Stimulated activated CD8-positive, alpha-beta memory T cell treated with anti-CD3 and anti-CD28 coated beads, Interleukin-12 subunit alpha, Interleukin-12 subunit beta, amount 100 ng/mL, for 24 hours (primary cell): ENCODE measurements at regions not wholly inside any gene's neighbourhood (a gene's known extent, or its start where the extent isn't known, plus 50 kb on each side); places are given as distances from the start of the nearest gene placed in this dataset.

Source experiments
- DNase-seq: peaks from one replicate; pipeline ENCODE4 v3.0.0-alpha.2; 2020; ENCODE audit errors: extremely low read depth

DNA sequence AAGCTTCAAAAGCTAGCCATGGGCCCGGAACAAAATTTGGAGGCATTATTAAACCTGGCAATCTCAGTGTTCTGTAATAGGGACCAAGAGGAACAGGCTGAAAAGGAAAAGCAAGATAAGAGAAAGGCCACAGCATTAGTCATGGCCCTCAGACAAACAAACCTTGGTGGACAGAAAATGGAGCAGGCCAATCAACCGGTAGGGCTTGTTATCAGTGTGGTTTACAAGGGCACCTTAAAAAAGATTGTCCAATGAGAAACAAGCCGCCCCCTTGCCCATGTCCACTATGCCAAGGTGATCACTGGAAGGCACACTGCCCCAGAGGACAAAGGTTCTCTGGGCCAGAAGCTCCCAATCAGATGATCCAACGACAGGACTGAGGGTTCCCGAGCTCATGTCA is 653.9 kb upstream of the TMEM132C start:
- DNase-seq, result no peak

DNA sequence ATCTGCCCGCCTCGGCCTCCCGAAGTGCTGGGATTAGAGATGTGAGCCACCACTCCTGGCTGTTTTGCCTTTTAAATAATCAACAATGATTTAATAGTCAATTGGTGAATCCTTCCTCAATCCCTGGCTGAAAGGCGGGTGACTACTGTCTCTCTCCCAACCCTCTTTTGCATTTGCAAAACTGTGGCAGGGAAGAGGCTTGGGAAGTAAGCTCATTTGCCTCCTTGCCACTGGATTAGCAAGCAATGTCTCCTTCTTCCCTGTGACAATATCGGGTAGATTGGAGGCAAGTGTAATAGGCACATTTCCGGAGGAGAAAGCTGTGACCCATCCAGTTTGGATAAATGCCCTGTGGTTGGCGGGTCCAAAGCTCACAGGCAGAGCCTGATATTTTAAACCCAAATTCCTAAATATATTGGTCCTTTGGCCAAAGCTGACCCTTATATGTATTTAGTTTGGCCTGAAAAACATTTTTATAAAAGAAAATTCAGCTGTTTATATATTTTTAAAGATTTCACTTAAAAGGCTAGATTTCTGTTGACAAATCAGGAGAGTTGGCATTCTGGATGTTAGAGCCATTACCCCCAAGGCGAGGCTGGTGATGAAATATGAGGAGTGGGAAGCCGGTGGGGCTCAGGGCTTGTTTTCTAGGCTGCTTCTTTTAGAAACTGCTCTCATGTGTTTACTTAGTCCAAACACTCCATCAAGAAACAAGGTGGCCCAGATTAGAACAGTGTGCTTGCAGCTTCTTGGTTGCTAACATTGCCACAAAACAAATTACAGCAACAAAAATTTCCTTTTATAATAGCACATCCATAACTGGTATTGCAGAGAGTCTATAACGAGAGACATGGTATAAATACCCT is 646.9 kb upstream of the TMEM132C start:
- no peak for DNase-seq

DNA sequence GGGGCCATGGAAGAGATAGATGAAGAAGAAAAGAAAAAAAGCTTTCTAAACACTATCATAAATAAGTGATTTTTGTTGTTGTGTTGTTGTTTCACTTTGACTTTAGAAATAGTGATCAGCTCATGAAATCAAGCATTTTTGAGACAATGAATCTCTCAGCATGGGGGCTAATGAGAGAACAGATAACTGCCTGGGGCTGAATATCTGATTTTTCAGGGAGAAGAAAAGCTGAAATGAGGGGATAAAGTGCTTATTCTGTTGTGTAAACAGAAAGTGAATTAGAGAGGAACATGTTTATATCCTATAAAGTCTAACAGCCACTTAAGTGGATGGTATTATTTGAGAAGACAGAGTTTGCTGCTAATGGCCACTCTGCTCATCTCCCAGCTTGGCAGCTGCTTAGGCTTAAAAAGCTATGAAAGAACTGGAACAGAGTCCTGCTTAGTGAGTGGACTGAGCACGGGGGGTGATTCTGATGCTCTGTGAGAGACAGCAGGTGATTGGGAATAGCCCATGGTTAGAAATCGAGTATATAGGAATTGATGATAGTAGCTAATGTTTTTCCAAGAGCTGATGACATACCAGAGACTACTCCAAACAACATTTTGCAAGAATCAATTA is 646.1 kb upstream of the TMEM132C start:
- DNase-seq, result no peak

DNA sequence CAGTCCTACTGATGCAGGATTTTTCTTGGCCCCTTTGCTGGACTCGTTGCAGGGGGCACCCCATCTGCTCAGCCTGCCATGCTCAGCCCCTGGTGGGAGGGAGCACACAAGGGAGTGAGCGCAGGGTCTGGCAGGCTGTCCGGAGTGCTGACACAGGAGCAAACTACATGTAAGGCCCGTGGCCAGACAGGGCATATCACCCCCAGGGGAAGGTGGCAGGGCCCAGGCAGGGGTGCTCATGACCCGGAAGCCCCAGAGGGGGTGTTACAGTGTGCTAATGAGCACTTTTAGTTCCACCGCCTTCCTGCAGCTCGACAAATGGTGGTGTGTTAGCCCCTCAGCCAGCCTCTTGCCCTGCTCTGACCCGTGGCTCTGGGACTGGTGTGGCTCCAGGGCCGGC is 645.6 kb upstream of the TMEM132C start:
- DNase-seq, result no peak

DNA sequence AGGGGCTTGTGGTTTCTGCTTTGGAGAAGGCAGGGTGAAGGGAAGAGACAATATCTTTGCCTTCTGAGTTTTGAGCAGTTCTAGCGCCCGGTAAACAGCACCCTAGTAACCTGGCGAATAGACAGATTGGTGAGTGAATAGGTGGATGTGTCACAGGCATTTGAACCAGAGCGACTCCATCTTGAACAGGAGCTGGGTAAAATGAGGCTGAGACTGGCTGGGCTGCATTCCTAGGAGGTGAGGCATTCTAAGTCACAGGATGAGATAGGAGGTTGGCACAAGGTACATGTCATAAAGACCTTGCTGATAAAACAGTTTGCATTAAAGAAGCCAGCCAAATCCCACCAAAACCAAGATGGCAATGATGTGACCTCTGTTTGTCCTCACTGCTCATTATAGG is 643.6 kb upstream of the TMEM132C start:
- DNase-seq, result no peak

DNA sequence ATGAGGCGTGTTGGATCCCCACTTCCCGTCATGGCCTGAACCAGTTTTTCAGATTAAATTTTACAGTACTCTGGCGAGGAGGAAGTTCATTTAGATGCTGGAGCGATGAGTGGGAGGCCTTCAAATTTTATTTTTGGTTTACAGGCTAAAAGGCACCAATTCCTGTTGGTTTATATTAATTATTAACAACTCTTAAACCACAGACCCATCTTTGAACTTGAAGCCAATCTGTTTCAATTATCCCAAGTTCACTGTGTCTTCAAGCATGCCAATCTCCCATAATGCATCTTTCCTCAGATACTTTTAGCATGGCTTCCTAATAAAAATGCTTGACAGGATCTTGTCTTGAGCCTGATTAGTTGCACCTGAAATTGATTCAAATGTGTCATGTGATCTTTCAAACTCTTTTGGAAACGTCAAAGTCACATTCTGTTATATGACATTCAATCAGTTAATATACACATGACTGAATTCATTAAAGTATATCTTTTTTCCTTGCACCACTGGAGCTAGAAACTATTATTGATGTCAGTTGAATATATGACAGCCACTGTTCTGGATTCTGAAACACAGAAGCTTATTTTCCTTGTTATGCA is 641.7 kb upstream of the TMEM132C start:
- DNase-seq, result no peak

DNA sequence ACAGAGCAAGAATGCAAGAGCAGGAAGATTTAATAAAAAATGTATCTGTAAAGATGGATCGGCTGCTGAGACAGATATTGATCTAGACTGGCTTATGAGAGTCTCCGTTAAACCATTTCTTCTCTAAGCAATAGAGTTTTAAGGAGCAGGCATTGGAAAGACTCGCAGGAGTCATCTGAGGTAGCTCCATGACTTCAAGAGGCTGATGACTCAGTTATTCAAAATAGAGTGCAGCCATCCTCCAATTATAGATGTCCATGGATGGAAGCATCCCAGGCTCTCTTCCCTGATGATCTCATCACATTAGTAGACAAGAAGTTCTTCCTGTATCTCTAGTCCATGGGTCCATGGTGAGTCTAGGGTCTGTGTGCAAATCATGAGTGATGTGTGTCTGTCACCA is 638.3 kb upstream of the TMEM132C start:
- no peak for DNase-seq

DNA sequence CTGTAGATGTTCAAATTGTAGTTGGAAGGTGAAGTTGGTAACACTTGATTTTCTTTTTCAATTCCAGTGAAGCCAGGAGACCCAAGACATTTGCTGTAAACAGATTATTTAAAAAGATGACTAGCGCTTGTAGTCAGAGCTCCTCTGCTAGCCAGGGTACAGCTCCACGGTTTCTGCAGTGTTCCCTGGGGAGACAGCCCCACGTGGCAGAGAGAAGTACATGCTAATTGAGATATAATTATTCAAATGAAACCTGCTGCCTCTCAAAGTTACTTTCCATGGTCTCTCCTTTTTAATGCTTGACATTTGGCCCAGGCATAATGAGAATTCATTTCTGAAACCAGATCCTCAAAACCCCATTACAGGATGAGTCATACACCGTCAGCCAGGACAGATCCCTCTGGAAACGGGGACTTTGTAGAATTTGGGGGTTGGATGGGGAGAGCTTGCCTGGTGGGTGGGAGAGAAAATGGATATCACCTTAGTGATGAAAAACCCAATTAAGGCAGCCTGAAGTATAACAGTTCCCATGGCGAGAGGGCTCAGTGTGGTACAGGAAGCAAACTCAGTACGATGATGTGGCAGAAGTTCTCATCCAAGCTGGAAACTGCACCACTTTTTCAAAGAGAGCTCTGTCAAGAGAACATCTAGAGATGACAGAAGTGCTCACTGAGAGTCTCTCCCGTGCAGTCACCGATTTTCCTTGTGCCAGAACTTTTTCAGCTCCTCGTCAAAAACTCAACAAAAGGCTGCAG is 637.7 kb upstream of the TMEM132C start:
- DNase-seq, result no peak

DNA sequence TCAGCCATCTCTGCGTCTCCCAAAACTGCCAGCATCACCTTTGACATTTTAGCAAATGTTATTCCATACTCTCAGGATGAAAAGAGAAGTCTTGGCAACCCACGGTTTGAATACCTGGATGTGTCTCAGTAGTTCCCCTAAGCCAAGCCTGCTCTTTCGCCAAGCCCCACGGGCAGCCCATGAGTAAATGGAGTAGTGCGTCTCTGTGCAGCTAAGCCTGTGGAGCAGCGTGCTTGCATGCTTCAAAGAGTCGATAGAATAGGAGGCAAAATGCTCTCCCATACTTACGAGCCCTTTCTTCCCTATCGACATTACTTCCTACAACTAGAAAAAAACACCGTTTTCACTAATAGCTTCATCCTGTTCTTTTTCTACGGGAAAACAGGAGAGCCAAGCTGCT is 634.5 kb upstream of the TMEM132C start:
- no peak for DNase-seq

DNA sequence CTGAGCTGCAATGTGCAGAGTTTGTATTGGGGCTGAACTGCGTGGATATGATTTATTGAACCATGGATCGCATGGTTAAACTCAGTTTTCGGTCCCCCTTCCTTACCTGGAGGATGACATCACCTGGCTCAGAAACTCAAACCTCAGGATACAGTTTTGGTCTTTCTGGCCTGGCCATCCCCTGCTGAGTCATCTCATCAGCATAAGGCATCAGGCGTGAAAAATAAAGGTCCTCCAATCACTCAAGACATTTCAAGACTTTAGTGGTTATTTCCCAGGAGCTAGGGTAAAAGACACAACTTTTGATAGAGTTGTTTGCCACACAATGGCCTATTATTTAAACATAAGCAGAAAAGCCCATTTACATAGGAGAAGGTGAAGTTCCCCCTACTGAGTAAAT is 631.1 kb upstream of the TMEM132C start:
- DNase-seq, result no peak

DNA sequence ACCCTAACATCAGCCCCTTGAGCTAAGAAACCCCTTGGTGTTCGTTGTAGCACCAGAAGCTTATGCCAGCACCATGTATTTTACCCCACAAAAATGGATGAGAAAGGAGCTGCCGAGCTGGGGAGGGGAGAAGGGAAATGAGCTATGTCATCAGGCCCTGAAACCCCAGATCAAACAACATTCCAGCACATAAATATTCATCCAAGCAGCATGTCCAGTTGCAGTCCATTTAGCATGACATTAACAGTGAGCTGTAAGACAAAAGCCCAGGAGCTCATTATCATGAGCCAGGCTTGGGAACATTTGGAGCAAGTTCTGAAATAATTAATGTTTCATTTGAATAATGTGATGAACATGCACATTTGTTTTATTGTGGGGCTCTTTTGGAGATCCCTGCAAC is 630.1 kb upstream of the TMEM132C start:
- DNase-seq, result no peak

DNA sequence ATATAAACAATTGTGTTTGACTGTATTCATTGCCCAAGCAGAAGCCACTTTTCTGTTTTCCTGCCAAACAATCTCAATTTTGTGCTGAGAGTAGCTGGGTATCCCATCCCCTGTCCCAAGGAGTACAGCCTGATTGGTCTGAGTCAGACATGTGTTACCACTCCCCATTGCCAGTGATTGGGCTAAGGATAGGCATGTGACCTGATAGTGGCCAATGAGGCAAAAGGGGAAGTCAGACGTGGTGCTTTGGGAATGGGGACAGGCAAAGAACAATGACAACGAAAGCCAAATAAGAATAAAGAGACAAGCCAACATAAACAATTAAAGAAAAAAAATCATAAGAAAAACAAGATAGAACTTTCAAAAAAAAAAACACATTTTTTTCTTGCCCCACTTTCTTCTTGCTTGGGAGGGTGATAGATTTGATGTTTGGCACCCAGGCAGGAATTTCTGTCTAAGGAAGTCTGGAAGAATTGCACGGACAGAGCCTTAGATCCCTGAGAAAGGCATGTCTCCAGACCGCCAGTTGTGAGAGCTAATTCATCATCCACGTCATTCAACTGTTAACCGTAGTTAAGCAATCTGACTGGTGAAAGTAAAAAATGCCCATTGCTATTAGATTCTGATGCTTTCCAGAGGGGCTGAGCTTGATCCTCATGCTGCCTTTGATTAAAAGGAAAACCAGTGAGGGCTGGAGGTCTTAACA is 626.6 kb upstream of the TMEM132C start:
- no peak for DNase-seq

DNA sequence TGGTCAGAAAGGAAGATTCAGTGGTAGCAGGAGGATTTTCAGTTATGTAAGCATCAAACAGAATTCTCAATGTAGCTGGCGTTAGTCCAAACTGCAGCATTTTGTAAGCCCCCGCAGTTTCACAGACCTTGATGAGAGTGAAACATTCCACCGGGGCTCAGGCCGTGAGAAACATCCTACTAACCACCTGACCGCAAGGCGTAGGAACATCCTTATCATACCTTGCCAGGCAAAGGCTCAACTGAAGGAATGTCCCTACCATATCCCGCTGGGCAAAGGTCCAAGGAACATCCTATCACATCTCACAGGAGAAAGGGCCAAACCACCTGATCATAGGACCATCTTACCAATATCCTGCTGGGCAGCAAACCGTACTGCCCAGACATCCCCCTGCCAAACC is 624.8 kb upstream of the TMEM132C start:
- DNase-seq, result no peak

DNA sequence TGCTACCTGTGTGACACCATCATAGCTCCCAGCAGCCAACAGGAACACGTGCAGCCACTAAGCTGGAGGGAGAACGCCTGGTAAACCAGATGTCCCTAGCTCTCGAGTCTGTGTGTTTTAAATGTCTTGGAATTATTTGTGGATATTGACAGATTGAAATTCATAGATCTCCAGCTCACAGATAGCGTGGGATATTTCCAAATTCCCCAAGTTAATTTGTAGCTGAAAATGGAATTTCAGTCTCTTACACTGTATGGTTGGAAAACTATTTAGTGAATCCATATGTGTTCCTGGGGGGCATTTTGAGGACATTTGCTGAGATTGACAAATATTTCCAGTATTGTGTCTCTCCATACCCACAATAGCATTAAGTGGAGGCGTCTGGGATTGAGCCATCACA is 618.6 kb upstream of the TMEM132C start:
- DNase-seq, result no peak

DNA sequence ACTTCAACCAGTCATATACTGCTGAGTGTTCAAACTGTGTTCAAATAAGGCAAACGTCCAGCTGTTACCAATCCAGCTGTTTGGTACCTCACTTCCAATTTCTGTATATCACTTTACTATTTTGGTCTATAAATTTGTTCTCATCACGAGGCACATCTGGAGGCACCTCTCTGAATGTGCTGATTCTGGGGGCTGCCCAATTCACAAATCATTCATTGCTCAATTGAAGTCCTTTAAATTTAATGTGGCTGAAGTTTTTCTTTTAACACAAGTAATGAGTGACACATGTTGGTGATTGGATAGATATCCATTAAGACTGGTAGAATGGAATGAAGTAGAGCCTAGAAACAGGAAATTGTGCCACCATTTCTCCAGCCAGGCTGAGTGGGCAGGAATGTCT is 617.0 kb upstream of the TMEM132C start:
- DNase-seq, result no peak

DNA sequence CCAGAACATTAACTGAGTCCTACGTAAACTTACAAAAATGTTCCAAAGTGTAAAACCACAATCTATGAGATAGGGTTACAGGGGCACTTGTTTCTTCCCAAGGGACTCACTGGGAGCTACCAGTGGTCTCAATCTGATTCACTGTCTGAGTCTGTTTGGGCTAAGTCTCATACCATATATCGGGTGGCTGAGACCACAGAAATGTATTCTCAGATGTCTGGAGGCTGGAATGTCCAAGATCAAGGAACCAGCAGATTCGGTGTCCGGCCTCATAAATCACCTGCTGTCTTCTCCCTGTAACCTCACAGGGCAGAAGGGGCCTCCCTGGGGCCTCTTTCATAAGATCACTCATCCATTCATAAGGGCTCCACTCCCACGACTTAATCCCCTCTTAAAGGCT is 616.3 kb upstream of the TMEM132C start:
- no peak for DNase-seq

DNA sequence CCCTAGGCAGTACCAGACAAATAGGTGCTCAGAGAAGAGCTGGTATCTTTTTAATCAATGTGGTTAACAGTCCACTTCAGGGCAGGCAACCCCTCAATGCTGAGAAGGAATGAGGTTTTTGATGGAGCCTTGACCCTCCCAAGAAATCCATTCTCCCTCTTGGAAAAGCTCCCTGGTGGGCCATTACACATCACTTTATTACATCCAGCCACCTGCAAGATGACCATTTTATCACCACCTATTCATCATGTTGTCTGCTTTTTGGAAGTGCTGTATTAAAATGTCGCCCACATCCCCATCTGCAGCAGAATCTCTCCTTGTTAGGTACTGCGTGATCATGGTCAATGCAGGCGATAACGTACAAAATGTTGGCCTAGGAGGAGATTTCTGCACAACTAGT is 614.7 kb upstream of the TMEM132C start:
- no peak for DNase-seq

DNA sequence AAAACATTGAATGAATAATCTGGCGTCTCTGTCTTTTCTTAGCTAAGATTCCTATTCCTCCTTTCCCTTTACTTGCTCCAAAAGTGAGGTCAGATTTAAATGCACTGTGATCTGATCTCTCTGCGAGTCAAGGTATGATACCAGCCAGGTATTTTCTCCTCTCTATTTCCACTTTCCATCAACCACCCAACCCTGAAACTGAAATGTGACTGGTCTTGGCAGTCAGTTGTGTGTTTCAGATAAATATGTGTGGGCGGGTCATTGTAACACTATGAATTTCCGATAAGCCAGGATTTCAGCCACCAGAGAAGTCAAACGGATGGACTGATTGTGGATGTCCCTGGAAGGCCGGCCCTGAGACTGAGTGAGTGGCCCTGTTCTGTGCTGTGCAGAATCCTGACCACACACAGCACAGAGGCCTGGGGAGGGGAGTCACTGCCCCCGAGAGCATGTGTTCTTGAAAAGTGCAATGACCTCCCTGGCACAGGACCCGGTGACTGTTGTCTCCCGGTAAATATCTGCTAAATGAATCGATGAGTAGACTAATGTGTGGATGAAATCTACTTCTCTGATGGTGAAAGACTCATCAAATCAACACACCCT is 612.5 kb upstream of the TMEM132C start:
- no peak for DNase-seq

DNA sequence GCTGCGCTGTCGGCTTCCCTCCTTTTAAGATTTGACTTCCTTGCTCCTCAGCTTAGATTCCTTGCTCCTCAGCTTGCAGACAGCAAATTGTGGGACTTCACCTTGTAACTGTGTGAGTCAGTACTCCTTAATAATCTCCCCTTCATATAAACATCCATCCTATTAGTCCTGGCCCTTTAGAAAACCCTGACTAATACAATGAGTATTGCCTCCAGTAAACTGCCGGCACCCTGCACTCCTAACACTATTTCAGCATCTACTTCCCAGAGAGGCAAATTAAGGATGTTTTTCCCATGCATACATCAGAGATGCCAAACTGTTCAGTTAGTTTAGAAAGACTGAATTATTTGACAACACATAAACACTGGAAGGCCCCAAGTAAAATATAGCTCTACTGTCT is 611.3 kb upstream of the TMEM132C start:
- DNase-seq, result no peak

DNA sequence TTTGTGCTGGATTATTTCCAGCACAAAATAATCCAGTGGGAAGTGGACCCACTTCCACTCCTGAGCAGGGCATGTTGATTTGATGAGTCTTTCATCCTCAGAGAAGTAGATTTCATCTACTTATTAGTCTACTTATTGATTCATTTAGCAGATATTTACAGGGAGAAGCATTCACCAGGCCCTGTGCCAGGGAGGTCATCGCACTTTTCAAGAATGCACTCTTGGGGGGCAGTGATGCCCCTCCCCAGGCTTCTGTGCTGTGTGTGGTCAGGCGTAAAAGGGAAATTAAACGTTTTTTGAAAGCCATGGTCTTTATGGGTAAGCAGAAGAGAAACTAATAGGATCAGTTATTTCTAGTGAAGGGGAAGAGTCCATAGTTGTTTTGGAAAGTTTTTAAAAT is 610.7 kb upstream of the TMEM132C start:
- no peak for DNase-seq

DNA sequence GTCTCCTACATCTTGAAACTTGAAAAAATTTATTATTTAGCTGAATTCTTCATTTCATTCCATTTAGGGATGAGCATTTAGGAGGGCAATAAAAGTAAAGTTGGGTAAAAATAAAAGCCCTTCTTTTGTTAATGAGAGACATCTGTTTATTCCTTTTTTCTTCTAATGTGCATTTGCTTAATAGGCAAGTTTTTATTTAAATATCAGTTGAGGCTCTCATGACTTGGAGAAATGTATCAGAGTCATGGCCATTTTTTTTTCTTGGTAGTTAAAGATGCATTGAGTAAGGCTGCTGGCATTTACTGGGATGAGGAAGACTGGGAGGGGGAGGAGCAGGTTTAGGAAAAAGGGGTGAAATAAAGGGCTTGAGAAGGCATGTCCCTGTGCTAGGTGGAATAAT is 609.9 kb upstream of the TMEM132C start:
- no peak for DNase-seq
